AG04450 (cell line): ENCODE measurements at regions not wholly inside any gene's neighbourhood (a gene's known extent, or its start where the extent isn't known, plus 50 kb on each side); places are given as distances from the start of the nearest gene placed in this dataset.

Experiments
- CTCF ChIA-PET: fragments of 300-600, 350-600 bp; formaldehyde crosslinking; extraction: SDS; loops from one replicate; lab custom pipeline; 2022; ENCODE audit warnings: antibody characterized with exemption, inconsistent platforms; lab: Charles Lee
- POLR2A ChIA-PET: fragments of 350-600 bp; formaldehyde crosslinking; extraction: SDS; loops from one replicate; lab custom pipeline; 2021; ENCODE audit warnings: antibody characterized with exemption, inconsistent platforms; lab: Yijun Ruan, JAX
- DNase-seq: peaks from one replicate; pipeline ENCODE4 v3.0.0-alpha.2; 2011; ENCODE audit warnings: low read depth, low spot score
- H3K27ac ChIP-seq: one replicate; pipeline ENCODE4 v1.5.1; 2012; ENCODE audit warnings: low read depth, low read length, control low read depth
- H3K27me3 ChIP-seq: one replicate; pipeline ENCODE4 v1.6.0; 2012; ENCODE audit warnings: low read length; ENCODE audit not compliant: control insufficient read depth, insufficient read depth
- H3K4me3 ChIP-seq: 2 replicates; pipeline ENCODE4 v1.5.1; 2011; ENCODE audit warnings: mild to moderate bottlenecking, low read depth, low read length, control low read depth
- H3K9me3 ChIP-seq: 2 replicates; pipeline ENCODE4 v1.5.1; 2012; ENCODE audit warnings: low read length; ENCODE audit not compliant: control insufficient read depth, insufficient read depth
- TF ChIP-seq, protein P1 (sequence below): IDR thresholded peaks from 2 replicates; pipeline ENCODE4 v1.5.1; 2011; ENCODE audit warnings: low read depth, low read length, control low read depth, inconsistent platforms

DNA sequence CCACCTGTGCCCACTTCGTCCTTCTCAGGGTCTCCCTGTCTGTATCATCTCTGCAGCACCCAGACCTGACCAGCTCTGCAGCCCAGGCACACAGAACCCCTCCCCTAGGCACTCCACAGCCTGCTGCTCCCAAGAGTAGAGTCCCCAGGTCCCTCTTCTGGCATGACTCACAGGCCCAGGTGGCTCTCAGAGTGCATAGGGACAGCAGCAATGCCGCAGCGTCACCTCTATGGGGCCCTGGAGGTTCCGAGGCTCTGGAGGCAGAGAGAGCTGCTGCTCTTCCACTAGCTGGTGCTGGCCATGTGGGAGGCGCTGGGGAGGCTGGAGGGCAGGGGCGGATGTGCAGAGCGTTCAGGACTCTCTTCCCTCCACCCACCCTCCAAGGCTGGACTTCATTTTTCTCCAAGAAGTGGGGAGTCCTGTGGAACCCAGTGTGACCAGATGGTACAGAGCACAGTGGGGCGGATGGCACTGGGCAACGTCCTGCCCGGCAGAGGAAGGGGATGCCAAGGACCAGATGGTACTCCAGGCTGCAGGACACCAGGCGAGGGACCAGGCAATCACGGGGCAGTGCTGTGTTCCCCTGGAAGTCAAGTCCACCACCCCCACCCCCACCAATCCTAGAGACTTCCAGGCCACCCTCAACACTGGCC, 151.7 kb downstream of the RBFOX3 start:
- Histone ChIP-seq H3K9me3 (peaks cover 14% of the 10 kb centered on the region), H3K4me3 (no peak overlapping the region), H3K27me3 (no peaks in the 10 kb centered on the region), H3K27ac (no peak overlapping the region)
- ChIA-PET POLR2A (no interaction called here), CTCF (no interaction called here)
- no peak for DNase-seq
- TF ChIP-seq, protein P1, sequence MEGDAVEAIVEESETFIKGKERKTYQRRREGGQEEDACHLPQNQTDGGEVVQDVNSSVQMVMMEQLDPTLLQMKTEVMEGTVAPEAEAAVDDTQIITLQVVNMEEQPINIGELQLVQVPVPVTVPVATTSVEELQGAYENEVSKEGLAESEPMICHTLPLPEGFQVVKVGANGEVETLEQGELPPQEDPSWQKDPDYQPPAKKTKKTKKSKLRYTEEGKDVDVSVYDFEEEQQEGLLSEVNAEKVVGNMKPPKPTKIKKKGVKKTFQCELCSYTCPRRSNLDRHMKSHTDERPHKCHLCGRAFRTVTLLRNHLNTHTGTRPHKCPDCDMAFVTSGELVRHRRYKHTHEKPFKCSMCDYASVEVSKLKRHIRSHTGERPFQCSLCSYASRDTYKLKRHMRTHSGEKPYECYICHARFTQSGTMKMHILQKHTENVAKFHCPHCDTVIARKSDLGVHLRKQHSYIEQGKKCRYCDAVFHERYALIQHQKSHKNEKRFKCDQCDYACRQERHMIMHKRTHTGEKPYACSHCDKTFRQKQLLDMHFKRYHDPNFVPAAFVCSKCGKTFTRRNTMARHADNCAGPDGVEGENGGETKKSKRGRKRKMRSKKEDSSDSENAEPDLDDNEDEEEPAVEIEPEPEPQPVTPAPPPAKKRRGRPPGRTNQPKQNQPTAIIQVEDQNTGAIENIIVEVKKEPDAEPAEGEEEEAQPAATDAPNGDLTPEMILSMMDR: no peak

DNA sequence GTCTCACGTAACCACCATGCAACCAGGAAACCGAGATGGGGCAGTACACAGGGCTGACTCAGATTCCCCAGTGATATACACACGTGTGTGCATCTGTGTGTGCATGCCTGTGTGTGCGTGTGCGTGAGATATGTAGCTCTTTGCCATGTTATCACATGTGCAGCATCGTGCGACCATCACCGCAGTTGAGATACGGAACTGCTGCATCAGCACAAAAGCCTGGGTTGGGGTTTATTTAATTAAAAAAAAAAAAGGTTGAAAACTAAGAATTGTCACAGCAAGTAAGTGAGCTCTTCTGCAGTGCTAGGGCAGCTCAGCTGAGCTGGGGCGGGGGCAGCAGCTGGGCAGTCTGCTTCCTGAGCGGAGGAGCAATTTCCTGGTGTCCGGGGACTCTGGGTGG, 152.5 kb downstream of the RBFOX3 start:
- ChIA-PET CTCF (no interaction called here), POLR2A (no interaction called here)
- Histone ChIP-seq H3K9me3 (peaks cover 7% of the 10 kb centered on the region), H3K27me3 (no peaks in the 10 kb centered on the region), H3K27ac (no peak overlapping the region), H3K4me3 (no peak overlapping the region)
- TF ChIP-seq, protein P1: no peak
- no peak for DNase-seq

DNA sequence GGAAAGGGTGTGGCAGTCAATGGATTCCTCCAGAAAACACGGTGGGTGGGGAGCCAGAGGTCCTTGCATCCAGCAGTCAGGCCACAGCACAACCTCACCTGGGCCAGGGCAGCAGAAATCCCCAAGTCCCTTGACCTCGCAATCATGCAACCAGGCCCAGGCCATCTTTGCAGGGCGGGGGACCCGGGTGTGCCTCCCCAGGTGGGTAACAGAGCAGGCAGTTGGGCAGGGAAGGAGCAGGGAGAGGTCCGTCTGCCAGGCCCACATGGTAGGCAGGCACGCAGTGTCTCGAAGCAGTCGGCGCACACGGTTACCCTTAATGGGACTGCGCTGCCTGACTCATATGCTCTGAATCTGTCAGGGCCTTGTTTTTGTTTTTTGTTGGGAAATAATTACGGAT, 153.0 kb downstream of the RBFOX3 start:
- no peak for DNase-seq
- CTCF ChIA-PET: no interaction called here
- Histone ChIP-seq H3K27ac (no peak overlapping the region), H3K4me3 (no peak overlapping the region), H3K9me3 (peaks cover 3% of the 10 kb centered on the region), H3K27me3 (no peaks in the 10 kb centered on the region)
- POLR2A ChIA-PET: no interaction called here
- TF ChIP-seq, protein P1: no peak

DNA sequence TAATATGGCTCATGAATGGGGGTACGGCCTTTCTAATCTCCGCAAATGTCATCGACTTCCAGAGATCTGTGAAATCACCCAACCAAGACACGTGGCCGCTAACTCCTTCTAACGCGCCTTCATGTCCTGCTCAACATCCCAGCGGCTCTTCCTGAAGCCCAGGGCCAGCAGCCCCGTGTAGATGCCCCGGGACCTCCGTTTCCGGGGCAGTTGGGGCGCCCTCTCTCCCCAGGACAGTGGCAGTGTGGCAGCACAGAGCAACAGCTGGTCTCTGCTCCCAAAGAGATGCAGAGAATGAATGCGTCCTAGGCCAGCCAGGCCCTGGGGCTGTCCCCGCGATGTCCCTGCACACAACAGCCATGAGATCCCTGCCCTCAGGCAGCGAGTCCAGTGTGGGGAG, 153.5 kb downstream of the RBFOX3 start:
- Histone ChIP-seq H3K9me3 (no peaks in the 10 kb centered on the region; the same call in 1 of the 2 replicates), H3K27ac (no peak overlapping the region), H3K27me3 (no peaks in the 10 kb centered on the region), H3K4me3 (no peak overlapping the region)
- ChIA-PET POLR2A (no interaction called here), CTCF (no interaction called here)
- no peak for DNase-seq
- TF ChIP-seq, protein P1: no peak

DNA sequence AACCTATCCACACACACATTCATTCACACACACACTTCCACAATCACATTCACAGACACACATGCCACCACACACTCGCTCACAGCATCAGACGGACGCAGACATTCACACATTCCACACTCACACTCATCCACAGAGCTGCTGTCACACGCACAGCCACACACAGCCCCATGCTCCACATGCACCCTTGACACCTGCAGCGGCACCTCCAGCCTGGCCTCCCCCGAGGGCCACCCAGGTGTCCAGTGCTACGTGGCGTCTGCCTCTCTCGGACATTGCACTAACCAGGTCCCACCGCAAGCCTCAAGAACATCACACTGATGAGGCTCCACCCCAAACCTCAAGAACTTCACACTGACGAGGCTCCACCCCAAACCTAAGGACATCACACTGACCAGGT, 155.2 kb downstream of the RBFOX3 start:
- ChIA-PET POLR2A (no interaction called here), CTCF (no interaction called here)
- TF ChIP-seq, protein P1: no peak

More for the DNA sequence above, 155.2 kb downstream of the RBFOX3 start:
- no peak overlapping the region for H3K4me3 ChIP-seq
- DNase-seq: no peak
- no peak overlapping the region for H3K27ac ChIP-seq
- H3K27me3 ChIP-seq: no peaks in the 10 kb centered on the region
- H3K9me3 ChIP-seq: no peaks in the 10 kb centered on the region; the same call in 1 of the 2 replicates
